ENCODE measurements at regions not wholly inside any gene's neighbourhood (a gene's known extent, or its start where the extent isn't known, plus 50 kb on each side); places are given as distances from the start of the nearest gene placed in this dataset.

DNA sequence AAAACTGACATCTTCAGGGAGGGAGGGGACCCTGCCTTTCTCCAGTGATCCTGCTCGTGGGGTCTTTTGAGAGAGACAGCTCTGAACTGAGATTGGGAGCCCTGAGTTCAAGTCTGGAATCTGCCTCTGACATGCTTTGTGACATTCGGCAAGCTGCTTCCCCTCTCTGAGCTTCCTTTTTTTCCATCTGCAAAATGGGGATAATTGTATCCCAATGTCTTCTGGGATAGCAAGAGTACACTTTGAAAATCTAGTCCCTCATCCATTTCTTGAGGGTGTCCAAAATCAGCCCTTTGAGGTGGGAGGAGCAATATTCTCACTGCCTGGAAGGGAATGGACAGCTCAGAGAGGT is 186.3 kb downstream of the RGS3 start:
- H4K20me1 ChIP-seq (ENCODE audit: insufficient read depth), result no peaks in the 10 kb centered on the region
- no peaks in the 10 kb centered on the region for H3K36me3 ChIP-seq (replicated peaks in 1 of 2; ENCODE audit: control insufficient read depth in 1 of 2, insufficient read depth in 2 of 2, low read length in 1 of 2)
- WGBS (ENCODE audit: low lambda C conversion rate), result 93% methylated on average over 2 of the region's 2 CpGs
- H3K4me1 ChIP-seq (ENCODE audit: control insufficient read depth in 1 of 2, insufficient read depth in 2 of 2, low read depth in 1 of 2, low read length in 1 of 2), result peaks cover 19 to 61% of the 10 kb centered on the region in 2 experiments
- peak overlapping the region; percentile 91 to 99 for H3K27ac ChIP-seq (ENCODE audit: low read depth in 2 of 2, low read length in 1 of 2)
- H3K9me2 ChIP-seq, result no peaks in the 10 kb centered on the region
- H3K4me2 ChIP-seq, result peak overlapping the region; percentile 63
- H3K4me3 ChIP-seq (ENCODE audit: low read depth in 2 of 2, low read length in 1 of 2), result no peak overlapping the region
- no peak for DNase-seq
- H3K9me3 ChIP-seq, result no peaks in the 10 kb centered on the region
- no peaks in the 10 kb centered on the region for H3K27me3 ChIP-seq (ENCODE audit: insufficient read depth)
- no peaks in the 10 kb centered on the region for H3K79me2 ChIP-seq (ENCODE audit: insufficient read depth)
- H3F3A ChIP-seq (replicated peaks; ENCODE audit: insufficient read depth), result peaks cover 23% of the 10 kb centered on the region
- CTCF ChIA-PET, result interaction anchor here (1.9 to 19.0 kb wide), 4 partner anchors 8 to 202 kb away, joined by 4 to 1335 read pairs (median 103); no protein-coding TSS in a partner anchor
- H2AFZ ChIP-seq (ENCODE audit: low read depth), result no peak overlapping the region
- peak overlapping the region; percentile 66; the same call in 1 of the 2 replicates for H3K9ac ChIP-seq
- TF ChIP-seq FOXJ3 (CRISPR knock-in tag; IDR thresholded peaks at IDR 0.05), result no peak
- TF ChIP-seq CHD2 (IDR thresholded peaks at IDR 0.05; ENCODE audit: low read length, partially characterized antibody), result no peak
- no peak for TF ChIP-seq RFX5 (IDR thresholded peaks at IDR 0.05; ENCODE audit: low read length)
- TF ChIP-seq, protein P1, sequence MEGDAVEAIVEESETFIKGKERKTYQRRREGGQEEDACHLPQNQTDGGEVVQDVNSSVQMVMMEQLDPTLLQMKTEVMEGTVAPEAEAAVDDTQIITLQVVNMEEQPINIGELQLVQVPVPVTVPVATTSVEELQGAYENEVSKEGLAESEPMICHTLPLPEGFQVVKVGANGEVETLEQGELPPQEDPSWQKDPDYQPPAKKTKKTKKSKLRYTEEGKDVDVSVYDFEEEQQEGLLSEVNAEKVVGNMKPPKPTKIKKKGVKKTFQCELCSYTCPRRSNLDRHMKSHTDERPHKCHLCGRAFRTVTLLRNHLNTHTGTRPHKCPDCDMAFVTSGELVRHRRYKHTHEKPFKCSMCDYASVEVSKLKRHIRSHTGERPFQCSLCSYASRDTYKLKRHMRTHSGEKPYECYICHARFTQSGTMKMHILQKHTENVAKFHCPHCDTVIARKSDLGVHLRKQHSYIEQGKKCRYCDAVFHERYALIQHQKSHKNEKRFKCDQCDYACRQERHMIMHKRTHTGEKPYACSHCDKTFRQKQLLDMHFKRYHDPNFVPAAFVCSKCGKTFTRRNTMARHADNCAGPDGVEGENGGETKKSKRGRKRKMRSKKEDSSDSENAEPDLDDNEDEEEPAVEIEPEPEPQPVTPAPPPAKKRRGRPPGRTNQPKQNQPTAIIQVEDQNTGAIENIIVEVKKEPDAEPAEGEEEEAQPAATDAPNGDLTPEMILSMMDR (IDR thresholded peaks at IDR 0.05), result no peak
- TF ChIP-seq EP300 (IDR thresholded peaks at IDR 0.05; ENCODE audit: borderline replicate concordance in 1 of 2, low read depth in 1 of 2, low read length in 1 of 2), result no peak
- TF ChIP-seq RAD21 (IDR thresholded peaks at IDR 0.05; ENCODE audit: low read length), result no peak
- no peak for TF ChIP-seq FOSL2 (IDR thresholded peaks at IDR 0.05; ENCODE audit: borderline replicate concordance, low read depth)
- TF ChIP-seq, protein P2, sequence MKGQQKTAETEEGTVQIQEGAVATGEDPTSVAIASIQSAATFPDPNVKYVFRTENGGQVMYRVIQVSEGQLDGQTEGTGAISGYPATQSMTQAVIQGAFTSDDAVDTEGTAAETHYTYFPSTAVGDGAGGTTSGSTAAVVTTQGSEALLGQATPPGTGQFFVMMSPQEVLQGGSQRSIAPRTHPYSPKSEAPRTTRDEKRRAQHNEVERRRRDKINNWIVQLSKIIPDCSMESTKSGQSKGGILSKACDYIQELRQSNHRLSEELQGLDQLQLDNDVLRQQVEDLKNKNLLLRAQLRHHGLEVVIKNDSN (IDR thresholded peaks at IDR 0.05; ENCODE audit: borderline replicate concordance, low read depth), result no peak
- TF ChIP-seq TCF12 (IDR thresholded peaks at IDR 0.05), result no peak
- no peak for TF ChIP-seq GATA2 (CRISPR knock-in tag; IDR thresholded peaks at IDR 0.05)
- POLR2A ChIA-PET, result interaction anchor here (2.6 to 3.9 kb wide), 2 partner anchors 56 to 240 kb away, joined by 9 to 23 read pairs; partner anchors contain the start of genes C9orf43 and POLE3

DNA sequence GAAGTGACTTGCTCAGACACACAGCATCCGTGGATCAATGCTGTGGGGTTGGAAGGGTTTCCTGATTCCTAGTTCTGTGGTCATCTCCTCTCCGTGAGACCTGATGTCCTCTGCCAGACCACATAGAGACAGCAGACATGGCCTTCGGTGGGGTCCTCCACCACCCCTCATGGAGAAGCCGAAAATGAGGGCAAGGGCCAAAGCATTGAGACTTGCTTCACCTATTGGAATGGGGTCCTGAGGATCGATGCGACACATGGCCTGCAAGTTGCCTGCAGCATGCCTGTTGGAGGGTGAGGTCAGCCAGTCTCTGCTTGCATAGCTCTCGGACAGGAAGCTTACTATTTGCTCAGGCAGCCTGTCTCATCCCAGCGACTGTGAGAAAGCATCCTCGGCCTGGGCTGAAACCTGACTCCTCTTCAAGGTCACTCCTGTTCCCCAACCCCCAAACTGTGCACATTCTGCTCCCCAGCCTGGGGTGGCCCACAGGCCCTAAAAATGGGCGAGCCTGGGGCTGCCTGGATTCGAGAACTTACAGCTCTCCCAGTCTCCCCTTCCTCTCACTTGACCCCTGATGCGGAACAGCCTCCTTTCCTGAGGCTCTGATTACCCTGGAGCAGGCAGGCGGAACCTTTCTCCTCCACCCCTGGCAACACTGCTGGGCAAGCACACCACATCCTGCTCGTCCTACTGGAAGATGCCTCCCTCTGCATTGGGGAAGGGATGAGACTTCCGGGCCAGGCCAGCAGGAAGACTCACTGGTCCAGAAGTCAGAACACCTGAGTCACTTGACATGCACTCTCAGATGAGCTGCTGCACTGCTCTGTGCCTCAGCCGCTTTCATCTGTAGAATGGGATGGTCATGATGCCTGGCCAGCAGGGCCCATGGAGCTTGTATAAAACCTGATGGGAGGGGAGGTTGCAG is 186.9 kb downstream of the RGS3 start:
- DNase-seq, result no peak
- H3K4me2 ChIP-seq, result peak overlapping the region; percentile 63
- no peaks in the 10 kb centered on the region for H3K27me3 ChIP-seq (ENCODE audit: insufficient read depth)
- peak overlapping the region; percentile 66 for H3K9ac ChIP-seq
- H3K4me3 ChIP-seq (ENCODE audit: low read depth in 2 of 2, low read length in 1 of 2), result no peak overlapping the region; a peak in 1 of 4 replicates
- no peaks in the 10 kb centered on the region for H3K9me2 ChIP-seq
- POLR2A ChIA-PET, result interaction anchor here (2.6 to 3.9 kb wide), 2 partner anchors 56 to 240 kb away, joined by 9 to 23 read pairs; partner anchors contain the start of genes C9orf43 and POLE3
- WGBS (ENCODE audit: low lambda C conversion rate), result 42% methylated on average over 12 of the region's 16 CpGs
- no peaks in the 10 kb centered on the region for H4K20me1 ChIP-seq (ENCODE audit: insufficient read depth)
- H3K9me3 ChIP-seq, result no peaks in the 10 kb centered on the region
- H3K27ac ChIP-seq (ENCODE audit: low read depth in 2 of 2, low read length in 1 of 2), result peak overlapping the region; percentile 91 to 99
- no peaks in the 10 kb centered on the region for H3K79me2 ChIP-seq (ENCODE audit: insufficient read depth)
- H3K36me3 ChIP-seq (replicated peaks in 1 of 2; ENCODE audit: control insufficient read depth in 1 of 2, insufficient read depth in 2 of 2, low read length in 1 of 2), result no peaks in the 10 kb centered on the region
- peaks cover 23 to 65% of the 10 kb centered on the region in 2 experiments for H3K4me1 ChIP-seq (ENCODE audit: control insufficient read depth in 1 of 2, insufficient read depth in 2 of 2, low read depth in 1 of 2, low read length in 1 of 2)
- peak overlapping the region; percentile 91 for H2AFZ ChIP-seq (ENCODE audit: low read depth)
- H3F3A ChIP-seq (replicated peaks; ENCODE audit: insufficient read depth), result peaks cover 23% of the 10 kb centered on the region
- CTCF ChIA-PET, result interaction anchor here (1.9 to 19.0 kb wide), 4 partner anchors 8 to 203 kb away, joined by 4 to 1335 read pairs (median 103); no protein-coding TSS in a partner anchor
- TF ChIP-seq, protein P3, sequence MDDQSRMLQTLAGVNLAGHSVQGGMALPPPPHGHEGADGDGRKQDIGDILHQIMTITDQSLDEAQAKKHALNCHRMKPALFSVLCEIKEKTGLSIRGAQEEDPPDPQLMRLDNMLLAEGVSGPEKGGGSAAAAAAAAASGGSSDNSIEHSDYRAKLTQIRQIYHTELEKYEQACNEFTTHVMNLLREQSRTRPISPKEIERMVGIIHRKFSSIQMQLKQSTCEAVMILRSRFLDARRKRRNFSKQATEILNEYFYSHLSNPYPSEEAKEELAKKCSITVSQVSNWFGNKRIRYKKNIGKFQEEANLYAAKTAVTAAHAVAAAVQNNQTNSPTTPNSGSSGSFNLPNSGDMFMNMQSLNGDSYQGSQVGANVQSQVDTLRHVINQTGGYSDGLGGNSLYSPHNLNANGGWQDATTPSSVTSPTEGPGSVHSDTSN (IDR thresholded peaks at IDR 0.05), result no peak
- TF ChIP-seq GABPA (IDR thresholded peaks at IDR 0.05; ENCODE audit: low read depth), result peak; percentile 94
- TF ChIP-seq TCF12 (IDR thresholded peaks at IDR 0.05), result peak; percentile 58
- no peak for TF ChIP-seq MEF2A (IDR thresholded peaks at IDR 0.05; ENCODE audit: borderline replicate concordance, low read depth)
- TF ChIP-seq, protein P4, sequence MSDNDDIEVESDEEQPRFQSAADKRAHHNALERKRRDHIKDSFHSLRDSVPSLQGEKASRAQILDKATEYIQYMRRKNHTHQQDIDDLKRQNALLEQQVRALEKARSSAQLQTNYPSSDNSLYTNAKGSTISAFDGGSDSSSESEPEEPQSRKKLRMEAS (IDR thresholded peaks at IDR 0.05; ENCODE audit: low read depth), result peak; percentile 64; the same call in 1 of the 2 replicates
- no peak for TF ChIP-seq YY1 (IDR thresholded peaks at IDR 0.05; ENCODE audit: low read depth)
- TF ChIP-seq RFX5 (IDR thresholded peaks at IDR 0.05; ENCODE audit: low read length), result no peak
- no peak for TF ChIP-seq EZH2phosphoT487 (IDR thresholded peaks at IDR 0.05; ENCODE audit: borderline replicate concordance, low read depth)
- TF ChIP-seq, protein P1 (IDR thresholded peaks at IDR 0.05), result no peak
- TF ChIP-seq TAF1 (IDR thresholded peaks at IDR 0.05; ENCODE audit: borderline replicate concordance, low read depth, low read length), result peak; percentile 64; the same call in 1 of the 2 replicates
- TF ChIP-seq NFIC (IDR thresholded peaks at IDR 0.05; ENCODE audit: borderline replicate concordance), result peak; percentile 15; the same call in 1 of the 2 replicates
- no peak for TF ChIP-seq NRF1 (IDR thresholded peaks at IDR 0.05; ENCODE audit: low read depth, low read length)
- no peak for TF ChIP-seq RAD21 (IDR thresholded peaks at IDR 0.05; ENCODE audit: low read length)
- TF ChIP-seq ELF1 (IDR thresholded peaks at IDR 0.05), result peak; percentile 69
